Testis (tissue), 2 donors: ENCODE measurements at regions not wholly inside any gene's neighbourhood (a gene's known extent, or its start where the extent isn't known, plus 50 kb on each side); places are given as distances from the start of the nearest gene placed in this dataset.

Experiments used
- DNase-seq: peaks from one replicate; pipeline ENCODE4 v3.0.0-alpha.2; 2019
- H3K27ac ChIP-seq, 2 donors: fragments of 200-600 bp; sonication (generic); one replicate each; pipeline ENCODE4 v1.5.1; 2019
- H3K27me3 ChIP-seq: fragments of 200-600 bp; sonication (generic); one replicate; pipeline ENCODE4 v1.5.1; 2019
- H3K36me3 ChIP-seq: fragments of 200-600 bp; sonication (generic); one replicate; pipeline ENCODE4 v1.5.1; 2017; ENCODE audit warnings: low read depth; ENCODE audit errors: missing control alignments
- H3K4me1 ChIP-seq: fragments of 200-600 bp; sonication (generic); one replicate; pipeline ENCODE4 v1.5.1; 2019
- H3K4me3 ChIP-seq, 2 donors: fragments of 200-600 bp; sonication (generic); one replicate each; pipeline ENCODE4 v1.5.1; 2017 to 2019
- H3K9me3 ChIP-seq: fragments of 200-600 bp; sonication (generic); one replicate; pipeline ENCODE4 v1.5.1; 2017
- POLR2A ChIP-seq: fragments of 450-650 bp; IDR thresholded peaks from one replicate; pipeline ENCODE4 v1.6.1; 2017; ENCODE audit warnings: antibody characterized with exemption, mild to moderate bottlenecking, moderate library complexity
- WGBS, 2 donors: methylation state at CpG; one replicate each; pipeline ENCODE4 v1.1.5; 2018; 5-methylcytosine and 5-hydroxymethylcytosine counted together
- intact Hi-C: fragments of 100-400 bp; cut with DNase I; formaldehyde crosslinking; loops from one replicate; pipeline ENCODE4 v1.15.1; 2023; ENCODE audit warnings: low total_unique reads
- TF ChIP-seq, protein P1 (sequence below), 3 experiments: fragments of 450-650 bp in 2 of 3; fragments of 200-600 bp in 1 of 3; sonication (generic) in 1 of 3; IDR thresholded peaks; one replicate each; pipeline ENCODE4 v1.5.1; 2016 to 2019; ENCODE audit warnings: antibody characterized with exemption in 3 of 3, mild to moderate bottlenecking in 2 of 3, moderate library complexity in 1 of 3

DNA sequence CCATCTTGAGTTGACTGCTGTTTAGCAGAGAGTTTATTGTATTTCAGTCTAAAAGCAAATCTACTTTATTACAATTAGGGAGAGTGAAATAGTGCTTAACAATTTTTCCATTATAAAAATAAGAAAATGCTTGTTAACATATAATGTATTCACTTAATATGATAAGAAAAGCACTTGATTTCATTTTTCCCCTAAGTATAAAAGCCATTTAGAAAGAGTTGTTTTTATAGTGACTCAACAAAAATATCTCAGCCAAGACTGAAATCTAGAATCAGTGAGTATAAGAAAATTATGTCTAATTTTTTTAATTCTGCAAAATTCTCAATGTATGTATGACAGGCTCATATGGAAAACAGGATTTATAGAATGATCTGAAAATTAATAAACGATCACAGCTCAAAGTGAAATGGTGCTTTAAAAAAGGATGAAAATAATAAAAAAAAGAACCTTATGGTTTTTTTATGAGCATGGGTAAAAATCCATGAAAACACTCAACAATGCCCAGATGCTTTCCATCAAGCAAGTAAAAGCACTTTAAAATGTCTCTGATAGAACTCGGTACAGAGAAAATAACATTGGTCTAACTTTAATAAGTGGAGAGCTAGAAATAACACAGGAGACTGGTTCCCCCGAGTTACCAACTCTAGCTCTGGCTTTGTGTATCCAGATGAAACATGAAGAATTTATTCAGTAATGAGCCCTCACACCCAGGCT is 1057.8 kb upstream of the WWC1 start:
- WGBS, 2 donors: 57 to 64% methylated on average over 3 of the region's 3 CpGs
- no peak overlapping the region for H3K4me3 ChIP-seq
- no peak for DNase-seq

DNA sequence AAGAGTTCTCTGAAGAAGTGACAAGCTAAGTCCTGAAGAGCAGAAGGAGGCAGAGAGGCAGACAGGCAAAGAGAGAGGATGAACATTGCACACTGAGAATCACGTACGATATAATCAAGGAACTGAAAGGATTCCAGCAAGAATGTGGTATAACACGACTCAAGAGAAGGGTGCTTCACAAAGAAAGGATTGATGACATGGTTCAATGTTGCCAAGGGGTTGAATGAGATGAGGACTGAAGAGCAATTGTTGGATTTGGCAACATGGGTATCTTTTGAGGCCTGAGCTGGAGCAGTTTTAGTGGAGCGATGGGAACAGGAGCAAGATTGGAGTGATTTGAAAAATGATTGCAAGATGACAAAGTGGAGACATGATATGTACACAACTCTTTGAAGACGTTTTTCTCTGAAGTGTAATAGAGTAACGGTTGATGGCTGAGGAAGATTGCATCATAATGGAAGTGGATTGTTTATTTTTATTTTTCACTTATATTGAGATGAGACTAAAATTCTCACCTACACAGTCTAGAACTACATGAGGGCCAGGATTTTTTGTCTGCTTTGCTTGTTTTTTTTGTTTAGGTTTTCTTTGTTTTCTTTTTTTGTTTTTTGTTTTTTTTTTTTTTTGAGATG is 1049.9 kb upstream of the WWC1 start:
- no peaks in the 10 kb centered on the region for H3K9me3 ChIP-seq
- TF ChIP-seq, protein P1, sequence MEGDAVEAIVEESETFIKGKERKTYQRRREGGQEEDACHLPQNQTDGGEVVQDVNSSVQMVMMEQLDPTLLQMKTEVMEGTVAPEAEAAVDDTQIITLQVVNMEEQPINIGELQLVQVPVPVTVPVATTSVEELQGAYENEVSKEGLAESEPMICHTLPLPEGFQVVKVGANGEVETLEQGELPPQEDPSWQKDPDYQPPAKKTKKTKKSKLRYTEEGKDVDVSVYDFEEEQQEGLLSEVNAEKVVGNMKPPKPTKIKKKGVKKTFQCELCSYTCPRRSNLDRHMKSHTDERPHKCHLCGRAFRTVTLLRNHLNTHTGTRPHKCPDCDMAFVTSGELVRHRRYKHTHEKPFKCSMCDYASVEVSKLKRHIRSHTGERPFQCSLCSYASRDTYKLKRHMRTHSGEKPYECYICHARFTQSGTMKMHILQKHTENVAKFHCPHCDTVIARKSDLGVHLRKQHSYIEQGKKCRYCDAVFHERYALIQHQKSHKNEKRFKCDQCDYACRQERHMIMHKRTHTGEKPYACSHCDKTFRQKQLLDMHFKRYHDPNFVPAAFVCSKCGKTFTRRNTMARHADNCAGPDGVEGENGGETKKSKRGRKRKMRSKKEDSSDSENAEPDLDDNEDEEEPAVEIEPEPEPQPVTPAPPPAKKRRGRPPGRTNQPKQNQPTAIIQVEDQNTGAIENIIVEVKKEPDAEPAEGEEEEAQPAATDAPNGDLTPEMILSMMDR (IDR thresholded peaks at IDR 0.05): no peak
- TF ChIP-seq POLR2A: no peak
- H3K27ac ChIP-seq: no peak overlapping the region
- no peaks in the 10 kb centered on the region for H3K27me3 ChIP-seq
- WGBS, 2 donors: 86 to 88% methylated on average over 6 of the region's 6 CpGs
- H3K4me1 ChIP-seq: no peaks in the 10 kb centered on the region
- no peak for DNase-seq
- H3K4me3 ChIP-seq: no peak overlapping the region
- intact Hi-C loops: no loop called here
- H3K36me3 ChIP-seq: no peaks in the 10 kb centered on the region

More for the DNA sequence above, 1057.8 kb upstream of the WWC1 start:
- Histone ChIP-seq H3K27ac (no peak overlapping the region), H3K36me3 (no peaks in the 10 kb centered on the region), H3K27me3 (no peaks in the 10 kb centered on the region), H3K4me1 (no peaks in the 10 kb centered on the region), H3K9me3 (no peaks in the 10 kb centered on the region)
- TF ChIP-seq, protein P1 (IDR thresholded peaks at IDR 0.05): no peak
- TF ChIP-seq POLR2A: no peak
- intact Hi-C loops: no loop called here

DNA sequence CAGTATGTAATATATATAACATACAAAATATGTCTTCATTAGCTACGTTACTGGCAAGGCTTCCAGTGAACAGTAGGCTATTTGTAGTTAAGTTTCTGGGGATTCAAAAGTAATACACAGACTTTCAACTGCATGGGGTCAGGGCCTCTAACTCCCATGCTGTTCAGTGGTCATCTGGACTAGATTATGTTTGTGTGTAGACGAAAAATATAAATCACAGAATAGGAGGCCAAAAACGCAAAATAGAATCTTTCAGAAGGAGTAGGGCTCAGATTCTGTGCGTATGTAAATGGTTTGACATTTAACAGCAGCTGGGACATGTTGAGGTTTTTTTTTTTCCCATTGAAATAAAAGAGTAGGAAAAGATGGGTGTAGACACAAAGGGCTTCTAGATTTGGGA is 1048.7 kb upstream of the WWC1 start:
- TF ChIP-seq, protein P1 (IDR thresholded peaks at IDR 0.05): no peak
- no peak for TF ChIP-seq POLR2A
- intact Hi-C loops: no loop called here
- DNase-seq: no peak
- H3K36me3 ChIP-seq: no peaks in the 10 kb centered on the region
- H3K4me3 ChIP-seq: no peak overlapping the region
- no peaks in the 10 kb centered on the region for H3K4me1 ChIP-seq
- no peaks in the 10 kb centered on the region for H3K9me3 ChIP-seq
- no peaks in the 10 kb centered on the region for H3K27me3 ChIP-seq
- no peak overlapping the region for H3K27ac ChIP-seq
- WGBS, 2 donors: 83 to 88% methylated on average over 4 of the region's 4 CpGs

DNA sequence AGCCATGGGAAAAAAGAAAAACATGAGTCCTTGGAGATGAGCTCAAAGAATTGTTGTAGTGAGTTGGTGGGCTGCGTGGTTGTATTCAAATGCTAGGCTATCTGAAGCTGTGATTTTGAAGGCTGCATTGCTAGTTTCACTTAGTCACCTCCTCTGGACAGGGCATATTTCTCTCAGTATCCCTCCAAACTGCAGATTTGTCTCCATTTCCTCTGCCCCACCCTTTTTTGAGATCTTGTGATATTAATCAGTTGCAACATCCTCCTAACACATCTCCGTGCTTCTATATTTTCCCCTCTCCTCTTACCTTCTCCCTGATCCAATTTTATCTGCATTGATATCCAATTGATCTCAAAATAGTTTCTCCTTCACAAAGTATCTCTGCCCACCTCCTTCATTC is 1048.0 kb upstream of the WWC1 start:
- H3K36me3 ChIP-seq: no peaks in the 10 kb centered on the region
- no peak for DNase-seq
- intact Hi-C loops: no loop called here
- H3K27ac ChIP-seq: no peak overlapping the region
- no peak for TF ChIP-seq POLR2A
- TF ChIP-seq, protein P1 (IDR thresholded peaks at IDR 0.05): no peak
- 86 to 91% methylated on average over 2 of the region's 2 CpGs for WGBS, 2 donors
- H3K4me1 ChIP-seq: no peaks in the 10 kb centered on the region
- H3K4me3 ChIP-seq: no peak overlapping the region
- H3K9me3 ChIP-seq: no peaks in the 10 kb centered on the region
- no peaks in the 10 kb centered on the region for H3K27me3 ChIP-seq

DNA sequence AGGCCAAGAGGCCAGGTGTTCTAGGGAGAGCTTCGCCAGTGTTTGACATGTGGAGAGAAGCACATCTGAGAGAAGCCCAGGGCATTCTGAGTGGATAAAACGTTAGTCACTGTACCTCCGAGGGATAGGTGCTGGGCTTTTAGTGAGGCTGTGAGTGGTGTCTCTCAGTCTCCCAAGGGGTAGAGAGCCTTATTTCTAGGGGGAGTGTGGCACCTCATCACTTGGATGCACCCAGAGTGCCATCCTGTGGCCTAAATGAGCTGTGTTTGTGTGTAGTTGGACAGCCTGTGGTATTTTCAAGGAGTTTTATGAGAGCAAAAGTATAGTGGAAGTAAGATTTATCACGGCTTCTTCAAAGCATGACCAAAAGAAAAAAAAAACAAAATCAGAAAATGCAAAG is 1046.9 kb upstream of the WWC1 start:
- intact Hi-C loops: no loop called here
- Histone ChIP-seq H3K27me3 (no peaks in the 10 kb centered on the region), H3K27ac (no peak overlapping the region), H3K36me3 (no peaks in the 10 kb centered on the region), H3K9me3 (no peaks in the 10 kb centered on the region), H3K4me1 (no peaks in the 10 kb centered on the region), H3K4me3 (no peak overlapping the region)
- no peak for DNase-seq
- 72% methylated on average over 4 of the region's 4 CpGs for WGBS, 2 donors
- no peak for TF ChIP-seq POLR2A
